ENCODE measurements at regions not wholly inside any gene's neighbourhood (a gene's known extent, or its start where the extent isn't known, plus 50 kb on each side); places are given as distances from the start of the nearest gene placed in this dataset.

DNA sequence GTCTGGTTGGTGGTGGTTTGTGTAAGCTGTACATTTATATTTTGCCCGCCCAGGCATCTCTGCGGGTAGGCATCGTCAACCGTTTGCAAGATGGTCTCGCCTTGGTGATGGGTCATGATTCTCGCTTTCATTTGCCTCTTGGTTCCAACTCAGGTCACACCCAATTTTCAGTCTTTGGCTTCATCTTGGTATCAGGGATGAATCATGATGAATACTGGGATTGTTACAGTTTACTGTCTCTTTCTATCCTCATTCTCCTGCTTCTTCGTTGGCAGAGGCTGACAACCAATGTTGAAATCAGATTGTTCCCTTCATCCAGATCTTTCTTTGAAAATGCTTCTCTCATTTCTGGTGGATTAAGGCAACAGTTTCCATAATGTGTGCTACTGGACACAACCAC, 129.7 kb upstream of the KAZN start:
- peaks cover 23% of the 10 kb centered on the region for H3K27me3 ChIP-seq (ENCODE audit: low read depth)
- H3K9me3 ChIP-seq (replicated peaks): no peaks in the 10 kb centered on the region
- TF ChIP-seq, protein P1, sequence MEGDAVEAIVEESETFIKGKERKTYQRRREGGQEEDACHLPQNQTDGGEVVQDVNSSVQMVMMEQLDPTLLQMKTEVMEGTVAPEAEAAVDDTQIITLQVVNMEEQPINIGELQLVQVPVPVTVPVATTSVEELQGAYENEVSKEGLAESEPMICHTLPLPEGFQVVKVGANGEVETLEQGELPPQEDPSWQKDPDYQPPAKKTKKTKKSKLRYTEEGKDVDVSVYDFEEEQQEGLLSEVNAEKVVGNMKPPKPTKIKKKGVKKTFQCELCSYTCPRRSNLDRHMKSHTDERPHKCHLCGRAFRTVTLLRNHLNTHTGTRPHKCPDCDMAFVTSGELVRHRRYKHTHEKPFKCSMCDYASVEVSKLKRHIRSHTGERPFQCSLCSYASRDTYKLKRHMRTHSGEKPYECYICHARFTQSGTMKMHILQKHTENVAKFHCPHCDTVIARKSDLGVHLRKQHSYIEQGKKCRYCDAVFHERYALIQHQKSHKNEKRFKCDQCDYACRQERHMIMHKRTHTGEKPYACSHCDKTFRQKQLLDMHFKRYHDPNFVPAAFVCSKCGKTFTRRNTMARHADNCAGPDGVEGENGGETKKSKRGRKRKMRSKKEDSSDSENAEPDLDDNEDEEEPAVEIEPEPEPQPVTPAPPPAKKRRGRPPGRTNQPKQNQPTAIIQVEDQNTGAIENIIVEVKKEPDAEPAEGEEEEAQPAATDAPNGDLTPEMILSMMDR (IDR thresholded peaks at IDR 0.05; ENCODE audit: borderline replicate concordance): no peak
- H3K27ac ChIP-seq (replicated peaks): no peak overlapping the region
- H3K36me3 ChIP-seq: no peaks in the 10 kb centered on the region
- intact Hi-C loops (cut with micrococcal nuclease): no loop called here
- H3K4me3 ChIP-seq: no peak overlapping the region
- DNase-seq: no peak
- H3K4me1 ChIP-seq: no peaks in the 10 kb centered on the region

DNA sequence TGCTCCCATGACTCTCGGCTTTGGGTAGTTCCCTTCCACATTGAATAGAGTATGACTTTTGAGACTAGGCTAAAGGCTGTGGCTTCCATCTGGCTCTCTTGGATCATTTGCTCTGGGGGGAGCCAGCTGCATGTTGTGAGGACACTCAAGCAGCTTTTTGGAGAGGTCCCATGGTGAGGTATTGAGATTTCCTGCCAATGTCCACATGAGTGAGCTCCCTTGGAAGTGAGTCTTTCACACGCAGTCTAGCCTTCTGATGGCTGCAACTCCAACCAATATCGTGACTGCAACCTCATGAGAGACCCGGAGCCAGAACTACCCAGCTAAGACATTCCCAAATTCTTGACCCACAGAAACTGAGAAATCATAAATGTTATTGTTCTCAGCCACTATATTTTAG, 127.7 kb upstream of the KAZN start:
- no peak for DNase-seq
- no peaks in the 10 kb centered on the region for H3K9me3 ChIP-seq (replicated peaks)
- TF ChIP-seq, protein P1 (IDR thresholded peaks at IDR 0.05; ENCODE audit: borderline replicate concordance): no peak

DNA sequence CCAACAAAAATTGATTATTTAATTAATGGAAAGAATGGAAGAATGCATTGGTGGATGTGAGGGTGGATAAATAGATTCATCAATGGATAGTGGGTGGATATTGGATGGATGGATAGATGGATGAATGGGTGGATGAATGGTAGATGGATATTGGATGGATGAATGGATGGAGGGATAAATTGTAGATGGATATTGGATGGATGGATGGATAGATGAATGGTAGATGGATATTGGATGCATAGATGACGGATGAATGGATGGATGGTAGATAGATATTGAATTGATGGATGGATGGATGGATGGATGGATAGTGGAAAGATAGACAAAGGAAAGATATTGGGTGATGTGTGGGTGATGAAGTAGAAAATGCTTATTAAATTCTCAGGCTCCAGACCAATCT, 123.6 kb upstream of the KAZN start:
- Histone ChIP-seq H3K27ac (replicated peaks) (no peak overlapping the region), H3K4me3 (no peak overlapping the region), H3K4me1 (no peaks in the 10 kb centered on the region), H3K9me3 (replicated peaks) (no peaks in the 10 kb centered on the region), H3K27me3 (ENCODE audit: low read depth) (peaks cover 36% of the 10 kb centered on the region), H3K36me3 (no peaks in the 10 kb centered on the region)
- intact Hi-C loops (cut with micrococcal nuclease): no loop called here
- no peak for DNase-seq
- TF ChIP-seq, protein P1 (IDR thresholded peaks at IDR 0.05; ENCODE audit: borderline replicate concordance): no peak

More for the DNA sequence above, 127.7 kb upstream of the KAZN start:
- H3K36me3 ChIP-seq: no peaks in the 10 kb centered on the region
- H3K4me3 ChIP-seq: no peak overlapping the region
- peaks cover 24% of the 10 kb centered on the region for H3K27me3 ChIP-seq (ENCODE audit: low read depth)
- intact Hi-C loops (cut with micrococcal nuclease): no loop called here
- H3K4me1 ChIP-seq: no peaks in the 10 kb centered on the region
- H3K27ac ChIP-seq (replicated peaks): no peak overlapping the region

DNA sequence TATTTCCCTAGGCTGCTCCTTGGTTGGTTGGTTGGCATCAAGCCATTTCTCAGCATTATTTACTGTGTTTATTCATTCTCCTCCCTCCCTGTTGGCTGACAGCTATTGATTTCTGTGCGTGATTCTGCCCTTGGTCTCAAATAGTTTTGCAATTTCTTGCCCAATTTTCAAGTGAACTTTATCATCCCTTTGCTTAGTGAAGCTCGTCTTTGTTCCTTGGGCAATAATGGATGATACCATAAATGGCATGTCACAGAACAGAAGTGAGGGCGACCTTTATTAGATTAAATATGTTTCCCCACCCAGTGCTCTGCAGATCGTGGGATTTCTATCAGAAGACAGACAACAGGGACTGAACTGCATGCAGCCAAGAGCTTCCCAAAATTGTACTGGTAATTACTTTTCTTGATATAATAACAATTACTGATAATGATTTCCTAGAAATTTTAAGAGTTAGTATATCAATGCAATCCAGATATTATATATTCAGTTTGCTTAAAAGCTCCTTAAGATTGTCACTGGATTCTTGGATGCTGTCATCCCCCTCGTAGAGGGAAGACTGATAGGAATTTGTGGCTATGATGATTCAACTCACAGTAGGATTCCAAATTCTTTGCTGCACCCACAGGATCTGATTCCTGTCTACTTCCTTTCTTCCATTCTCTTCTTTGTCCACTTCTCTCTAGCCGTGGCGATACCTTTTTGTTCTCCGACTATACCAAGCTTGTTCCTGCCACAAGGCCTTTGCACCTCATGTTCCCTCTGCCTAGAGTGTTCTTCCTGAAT, 122.1 kb upstream of the KAZN start:
- Histone ChIP-seq H3K4me1 (no peaks in the 10 kb centered on the region), H3K9me3 (replicated peaks) (no peaks in the 10 kb centered on the region), H3K4me3 (no peak overlapping the region), H3K36me3 (no peaks in the 10 kb centered on the region), H3K27me3 (ENCODE audit: low read depth) (peaks cover 35% of the 10 kb centered on the region), H3K27ac (replicated peaks) (no peak overlapping the region)
- intact Hi-C loops (cut with micrococcal nuclease): no loop called here
- no peak for DNase-seq
- TF ChIP-seq, protein P1 (IDR thresholded peaks at IDR 0.05; ENCODE audit: borderline replicate concordance): no peak

DNA sequence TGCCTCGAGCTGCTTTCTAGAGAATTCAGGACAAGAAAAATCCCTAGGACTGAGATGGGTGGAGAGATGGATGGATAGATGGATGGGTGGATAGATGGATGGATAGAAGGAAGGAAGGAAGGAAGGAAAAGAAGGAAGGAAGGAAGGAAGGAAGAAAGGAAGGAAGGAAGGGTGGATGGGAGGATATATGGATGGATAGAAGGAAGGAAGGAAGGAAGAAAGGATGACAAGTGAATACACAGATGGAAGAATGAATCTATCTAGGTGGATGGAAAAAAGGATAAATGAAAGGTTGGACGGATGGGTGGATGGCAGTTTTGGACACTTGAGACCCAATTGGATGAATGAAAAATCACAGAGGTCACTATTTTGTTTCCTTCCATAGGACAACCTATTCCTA, 120.4 kb upstream of the KAZN start:
- Histone ChIP-seq H3K27me3 (ENCODE audit: low read depth) (peaks cover 34% of the 10 kb centered on the region), H3K4me3 (no peak overlapping the region), H3K4me1 (no peaks in the 10 kb centered on the region), H3K9me3 (replicated peaks) (no peaks in the 10 kb centered on the region), H3K27ac (replicated peaks) (no peak overlapping the region), H3K36me3 (no peaks in the 10 kb centered on the region)
- no peak for DNase-seq
- intact Hi-C loops (cut with micrococcal nuclease): no loop called here
- TF ChIP-seq, protein P1 (IDR thresholded peaks at IDR 0.05; ENCODE audit: borderline replicate concordance): no peak

Measured in left ventricle myocardium inferior (tissue), 1 donor.